ENCODE measurements at regions not wholly inside any gene's neighbourhood (a gene's known extent, or its start where the extent isn't known, plus 50 kb on each side); places are given as distances from the start of the nearest gene placed in this dataset.

DNA sequence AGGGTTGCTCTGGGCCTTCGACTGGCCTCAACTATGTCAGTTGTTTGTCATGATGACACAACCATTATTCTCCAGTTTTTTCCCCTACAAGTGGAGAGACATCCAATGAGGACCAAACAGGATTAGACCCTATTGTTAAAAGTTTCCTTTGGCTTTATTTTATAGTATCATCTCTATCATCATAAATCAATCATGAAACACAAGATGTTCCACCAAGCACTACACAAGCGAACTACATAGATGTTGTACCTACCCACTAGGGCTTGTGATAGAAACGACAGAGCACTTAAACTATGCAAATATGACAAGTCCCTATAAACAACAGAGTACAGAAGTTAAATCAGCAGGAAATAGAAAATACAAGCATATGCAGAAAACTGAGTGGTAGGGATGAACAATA lies 422.5 kb upstream of the MARCKS start:
- H3K4me2 ChIP-seq (ENCODE audit: low read length): no peak overlapping the region
- H3K9me3 ChIP-seq (ENCODE audit: control insufficient read depth, low read length): no peaks in the 10 kb centered on the region
- no peak overlapping the region for H3K27ac ChIP-seq
- H3K4me1 ChIP-seq: no peaks in the 10 kb centered on the region
- no peaks in the 10 kb centered on the region for H3K36me3 ChIP-seq (ENCODE audit: control insufficient read depth, insufficient read depth, low read length)
- no peaks in the 10 kb centered on the region for H3K27me3 ChIP-seq (ENCODE audit: control insufficient read depth, insufficient read depth, low read length)
- H3K9ac ChIP-seq: no peak overlapping the region
- no peak overlapping the region for H3K4me3 ChIP-seq (ENCODE audit: low read depth, low read length)
- H3K79me2 ChIP-seq: no peaks in the 10 kb centered on the region
- TF ChIP-seq, protein P1, sequence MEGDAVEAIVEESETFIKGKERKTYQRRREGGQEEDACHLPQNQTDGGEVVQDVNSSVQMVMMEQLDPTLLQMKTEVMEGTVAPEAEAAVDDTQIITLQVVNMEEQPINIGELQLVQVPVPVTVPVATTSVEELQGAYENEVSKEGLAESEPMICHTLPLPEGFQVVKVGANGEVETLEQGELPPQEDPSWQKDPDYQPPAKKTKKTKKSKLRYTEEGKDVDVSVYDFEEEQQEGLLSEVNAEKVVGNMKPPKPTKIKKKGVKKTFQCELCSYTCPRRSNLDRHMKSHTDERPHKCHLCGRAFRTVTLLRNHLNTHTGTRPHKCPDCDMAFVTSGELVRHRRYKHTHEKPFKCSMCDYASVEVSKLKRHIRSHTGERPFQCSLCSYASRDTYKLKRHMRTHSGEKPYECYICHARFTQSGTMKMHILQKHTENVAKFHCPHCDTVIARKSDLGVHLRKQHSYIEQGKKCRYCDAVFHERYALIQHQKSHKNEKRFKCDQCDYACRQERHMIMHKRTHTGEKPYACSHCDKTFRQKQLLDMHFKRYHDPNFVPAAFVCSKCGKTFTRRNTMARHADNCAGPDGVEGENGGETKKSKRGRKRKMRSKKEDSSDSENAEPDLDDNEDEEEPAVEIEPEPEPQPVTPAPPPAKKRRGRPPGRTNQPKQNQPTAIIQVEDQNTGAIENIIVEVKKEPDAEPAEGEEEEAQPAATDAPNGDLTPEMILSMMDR (IDR thresholded peaks at IDR 0.05): no peak
- no peak overlapping the region for H2AFZ ChIP-seq

DNA sequence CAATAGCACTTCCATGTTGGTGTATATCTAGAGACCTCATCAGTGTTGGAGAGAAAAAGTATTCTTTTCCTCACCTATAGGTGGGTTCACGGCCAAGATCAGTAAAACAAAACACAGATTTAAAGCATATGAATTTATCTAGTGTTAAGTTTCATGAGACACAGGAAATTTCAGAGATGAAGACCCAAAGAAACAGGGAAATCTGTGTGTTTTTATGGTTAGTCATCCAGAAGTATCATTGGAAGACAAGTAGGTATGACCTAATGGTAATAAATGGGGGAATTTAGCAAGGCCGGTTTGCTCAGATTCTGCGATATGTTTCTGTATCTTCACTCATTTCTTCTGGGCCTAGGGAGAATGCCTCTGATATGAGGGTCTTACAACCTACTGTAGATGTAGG lies 419.6 kb upstream of the MARCKS start:
- H3K9me3 ChIP-seq (ENCODE audit: control insufficient read depth, low read length): no peaks in the 10 kb centered on the region
- no peaks in the 10 kb centered on the region for H3K36me3 ChIP-seq (ENCODE audit: control insufficient read depth, insufficient read depth, low read length)
- H2AFZ ChIP-seq: no peak overlapping the region
- no peak overlapping the region for H3K4me2 ChIP-seq (ENCODE audit: low read length)
- no peaks in the 10 kb centered on the region for H3K79me2 ChIP-seq
- no peak overlapping the region for H3K4me3 ChIP-seq (ENCODE audit: low read depth, low read length)
- no peak overlapping the region for H3K9ac ChIP-seq
- TF ChIP-seq, protein P1 (IDR thresholded peaks at IDR 0.05): no peak
- H3K27me3 ChIP-seq (ENCODE audit: control insufficient read depth, insufficient read depth, low read length): no peaks in the 10 kb centered on the region
- H3K4me1 ChIP-seq: no peaks in the 10 kb centered on the region
- H3K27ac ChIP-seq: no peak overlapping the region

DNA sequence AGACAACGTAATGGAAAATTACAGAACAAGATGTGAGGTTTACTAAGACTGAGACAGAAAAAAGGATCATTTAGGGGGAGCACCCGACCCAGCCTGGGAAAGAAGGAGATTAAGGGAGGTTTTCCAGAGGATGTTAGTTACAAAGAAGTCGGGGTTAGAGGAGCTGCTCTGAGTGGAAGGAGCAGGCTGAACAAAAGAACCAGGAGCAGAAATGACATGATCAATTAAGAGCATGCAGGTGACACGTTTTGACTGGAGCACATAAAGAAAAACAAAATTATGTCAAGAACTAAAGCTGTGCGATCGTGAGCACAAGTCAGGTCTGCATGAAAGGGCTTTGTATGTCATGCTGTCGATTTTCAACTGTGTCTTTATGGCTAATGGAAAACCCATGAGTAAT lies 417.3 kb upstream of the MARCKS start:
- no peaks in the 10 kb centered on the region for H3K36me3 ChIP-seq (ENCODE audit: control insufficient read depth, insufficient read depth, low read length)

DNA sequence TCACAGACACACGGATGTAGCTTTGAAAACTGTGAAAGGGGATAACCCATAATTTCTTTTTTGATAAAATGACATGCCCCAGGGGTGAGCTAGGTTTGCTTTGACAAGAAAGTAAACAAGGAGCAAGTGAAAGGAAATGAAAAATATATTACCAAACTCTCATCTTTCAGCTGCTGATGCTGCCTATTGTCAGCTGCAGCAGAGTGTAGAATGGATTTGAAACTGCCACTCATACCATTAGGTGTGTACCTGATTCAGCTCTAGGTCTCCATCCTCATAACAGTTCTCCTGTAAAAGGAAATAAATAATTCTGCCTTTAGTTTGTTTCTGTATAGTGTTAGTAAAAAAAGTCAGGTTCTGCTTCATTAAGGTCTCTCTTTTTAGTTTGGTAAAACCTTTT lies 415.1 kb upstream of the MARCKS start:
- Histone ChIP-seq H3K4me2 (ENCODE audit: low read length) (no peak overlapping the region), H3K27me3 (ENCODE audit: control insufficient read depth, insufficient read depth, low read length) (no peaks in the 10 kb centered on the region), H3K27ac (no peak overlapping the region), H3K4me3 (ENCODE audit: low read depth, low read length) (no peak overlapping the region), H3K36me3 (ENCODE audit: control insufficient read depth, insufficient read depth, low read length) (no peaks in the 10 kb centered on the region), H3K9me3 (ENCODE audit: control insufficient read depth, low read length) (no peaks in the 10 kb centered on the region), H3K9ac (no peak overlapping the region), H3K4me1 (no peaks in the 10 kb centered on the region), H2AFZ (no peak overlapping the region), H3K79me2 (no peaks in the 10 kb centered on the region)
- TF ChIP-seq, protein P1 (IDR thresholded peaks at IDR 0.05): no peak

More for the DNA sequence above, 417.3 kb upstream of the MARCKS start:
- Histone ChIP-seq H2AFZ (no peak overlapping the region), H3K27me3 (ENCODE audit: control insufficient read depth, insufficient read depth, low read length) (no peaks in the 10 kb centered on the region), H3K9ac (no peak overlapping the region), H3K4me3 (ENCODE audit: low read depth, low read length) (no peak overlapping the region), H3K9me3 (ENCODE audit: control insufficient read depth, low read length) (no peaks in the 10 kb centered on the region), H3K4me1 (no peaks in the 10 kb centered on the region), H3K27ac (no peak overlapping the region), H3K4me2 (ENCODE audit: low read length) (no peak overlapping the region), H3K79me2 (no peaks in the 10 kb centered on the region)
- TF ChIP-seq, protein P1 (IDR thresholded peaks at IDR 0.05): no peak

DNA sequence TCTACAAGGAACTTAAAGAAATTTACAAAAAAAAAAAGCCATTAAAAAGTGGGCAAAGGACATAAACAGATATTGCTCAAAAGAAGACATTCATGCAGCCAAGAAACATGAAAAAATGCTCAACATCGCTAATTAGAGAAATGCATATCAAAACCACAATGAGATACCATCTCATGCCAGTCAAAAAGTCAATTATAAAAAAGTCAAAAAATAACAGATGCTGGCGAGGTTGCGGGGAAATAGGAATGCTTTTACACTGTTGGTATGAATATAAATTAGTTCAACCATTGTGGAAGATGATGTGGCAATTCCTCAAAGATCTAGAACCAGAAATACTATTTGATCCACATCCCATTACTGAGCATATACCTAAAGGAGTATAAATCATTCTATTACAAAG lies 411.9 kb upstream of the MARCKS start:
- Histone ChIP-seq H3K36me3 (ENCODE audit: control insufficient read depth, insufficient read depth, low read length) (no peaks in the 10 kb centered on the region), H3K79me2 (no peaks in the 10 kb centered on the region), H3K9me3 (ENCODE audit: control insufficient read depth, low read length) (no peaks in the 10 kb centered on the region), H3K27me3 (ENCODE audit: control insufficient read depth, insufficient read depth, low read length) (no peaks in the 10 kb centered on the region), H3K4me1 (no peaks in the 10 kb centered on the region), H3K4me3 (ENCODE audit: low read depth, low read length) (no peak overlapping the region), H3K9ac (no peak overlapping the region), H3K4me2 (ENCODE audit: low read length) (no peak overlapping the region), H2AFZ (no peak overlapping the region), H3K27ac (no peak overlapping the region)
- TF ChIP-seq, protein P1 (IDR thresholded peaks at IDR 0.05): no peak
